HG02885 (cell line): ENCODE measurements at regions not wholly inside any gene's neighbourhood (a gene's known extent, or its start where the extent isn't known, plus 50 kb on each side); places are given as distances from the start of the nearest gene placed in this dataset.

ENCODE experiments used
- ATAC-seq: cut with Tn5 transposase; IDR thresholded peaks from one replicate; pipeline ENCODE4 v1.9.1; 2021; ENCODE audit warnings: mild to moderate bottlenecking; ENCODE audit not compliant: unreplicated experiment, poor library complexity

GRCh38 chr13:78370231-78370630 is 233.1 kb downstream of the POU4F1 start:
- no peak for ATAC-seq

- no peak for ATAC-seq
Measured at GRCh38 chr13:78364711-78365110, 238.6 kb downstream of the POU4F1 start.

DNA sequence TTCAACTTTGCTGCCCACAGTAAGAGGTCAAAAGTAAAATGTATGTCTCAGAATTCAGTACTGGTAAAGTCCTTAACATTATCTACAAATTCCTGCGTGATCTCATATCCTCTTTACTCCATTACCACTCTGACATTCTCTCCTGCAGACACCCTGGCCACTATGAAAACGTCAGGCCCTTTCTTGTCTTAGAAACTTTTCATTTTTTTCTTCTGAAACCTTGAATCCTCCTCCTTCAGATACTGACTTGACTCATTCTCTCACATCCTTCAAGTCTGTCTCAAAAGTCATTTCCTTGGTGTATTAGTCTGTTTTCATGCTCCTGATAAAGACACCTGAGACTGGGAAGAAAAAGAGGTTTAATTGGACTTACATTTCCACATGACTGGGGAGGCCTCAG is 262.3 kb downstream of the POU4F1 start:
- peak; percentile 97 for ATAC-seq

GRCh38 chr13:78339927-78340326 is 263.4 kb downstream of the POU4F1 start:
- no peak for ATAC-seq

GRCh38 chr13:78334059-78334458 is 269.3 kb downstream of the POU4F1 start:
- no peak for ATAC-seq

GRCh38 chr13:78326633-78327032 is 276.7 kb downstream of the POU4F1 start:
- no peak for ATAC-seq

DNA sequence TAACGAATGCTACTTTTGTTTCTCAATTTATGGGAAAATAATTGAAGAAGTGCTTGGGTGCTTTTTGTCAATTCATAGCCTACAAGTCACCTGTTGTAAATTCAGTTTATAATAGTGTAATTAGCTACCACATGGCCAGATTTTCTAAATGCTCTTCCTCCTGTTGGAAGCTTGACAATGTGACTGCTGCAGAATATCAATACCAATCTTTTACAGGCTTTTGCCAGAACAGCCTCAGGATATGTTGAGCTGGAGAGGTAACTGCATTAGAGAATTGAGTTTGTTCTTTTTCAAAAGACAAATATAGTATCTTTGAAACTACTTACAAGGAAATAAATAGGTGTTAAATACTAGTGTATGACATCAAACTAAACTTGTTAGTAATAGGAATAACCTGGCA is 277.8 kb downstream of the POU4F1 start:
- no peak for ATAC-seq

DNA sequence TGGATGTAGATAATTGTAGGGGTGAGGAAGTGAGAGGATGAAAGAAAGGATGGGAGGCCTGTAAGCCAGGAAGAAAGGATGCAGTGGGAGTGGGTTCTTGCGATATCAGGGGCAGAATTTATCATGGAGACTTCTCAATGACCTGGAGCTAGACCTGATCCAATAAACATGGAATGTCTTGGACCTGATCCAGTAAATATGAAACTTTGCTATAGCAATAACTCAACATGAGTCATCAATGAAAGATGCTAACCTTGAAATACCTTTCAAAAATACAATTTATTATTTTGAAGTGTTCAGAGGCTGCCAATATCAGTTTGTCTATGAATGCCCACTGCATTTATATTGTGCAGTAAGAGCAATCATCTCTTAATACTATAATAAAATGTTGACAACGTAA is 279.5 kb downstream of the POU4F1 start:
- no peak for ATAC-seq

DNA sequence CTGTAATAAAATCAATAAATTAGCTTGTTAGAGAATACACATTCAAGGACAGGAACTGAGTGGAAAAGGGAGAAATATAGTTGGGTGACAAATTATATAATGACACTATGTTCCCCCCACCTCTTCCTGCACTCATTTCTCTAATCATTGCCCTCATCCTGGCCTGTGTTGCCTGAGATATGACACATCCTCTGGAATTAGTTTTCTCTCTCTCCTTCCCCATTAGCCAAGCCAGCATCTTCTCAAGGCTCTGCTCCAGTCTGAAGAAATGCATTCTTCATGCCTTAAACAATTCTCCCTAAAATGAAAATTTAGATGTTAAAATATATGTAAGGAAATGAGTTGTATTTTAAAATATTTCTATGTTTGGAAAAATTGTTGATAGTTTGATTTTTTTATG is 280.3 kb downstream of the POU4F1 start:
- no peak for ATAC-seq

GRCh38 chr13:78319101-78319627 is 284.2 kb downstream of the POU4F1 start:
- no peak for ATAC-seq

DNA sequence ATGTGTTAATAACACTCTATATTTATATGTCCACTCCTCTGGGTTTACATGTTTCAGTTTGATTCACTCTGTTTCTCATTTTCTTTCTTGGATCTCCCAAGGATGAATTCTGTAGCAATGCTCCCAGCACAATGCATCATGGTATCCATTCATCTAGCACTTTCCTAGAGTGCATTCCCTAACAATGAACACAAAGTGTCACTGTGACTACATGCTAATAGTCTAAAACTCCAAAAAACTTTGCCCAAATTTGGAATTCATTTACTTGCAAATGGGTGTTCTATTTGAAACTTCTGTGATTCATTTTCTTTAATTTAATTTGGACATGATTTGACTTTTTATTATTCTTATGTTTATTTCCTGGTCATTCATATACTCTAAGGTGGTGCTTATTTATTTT is 286.3 kb downstream of the POU4F1 start:
- no peak for ATAC-seq

GRCh38 chr13:78309497-78310180 is 293.7 kb downstream of the POU4F1 start:
- ATAC-seq: peak; percentile 75

DNA sequence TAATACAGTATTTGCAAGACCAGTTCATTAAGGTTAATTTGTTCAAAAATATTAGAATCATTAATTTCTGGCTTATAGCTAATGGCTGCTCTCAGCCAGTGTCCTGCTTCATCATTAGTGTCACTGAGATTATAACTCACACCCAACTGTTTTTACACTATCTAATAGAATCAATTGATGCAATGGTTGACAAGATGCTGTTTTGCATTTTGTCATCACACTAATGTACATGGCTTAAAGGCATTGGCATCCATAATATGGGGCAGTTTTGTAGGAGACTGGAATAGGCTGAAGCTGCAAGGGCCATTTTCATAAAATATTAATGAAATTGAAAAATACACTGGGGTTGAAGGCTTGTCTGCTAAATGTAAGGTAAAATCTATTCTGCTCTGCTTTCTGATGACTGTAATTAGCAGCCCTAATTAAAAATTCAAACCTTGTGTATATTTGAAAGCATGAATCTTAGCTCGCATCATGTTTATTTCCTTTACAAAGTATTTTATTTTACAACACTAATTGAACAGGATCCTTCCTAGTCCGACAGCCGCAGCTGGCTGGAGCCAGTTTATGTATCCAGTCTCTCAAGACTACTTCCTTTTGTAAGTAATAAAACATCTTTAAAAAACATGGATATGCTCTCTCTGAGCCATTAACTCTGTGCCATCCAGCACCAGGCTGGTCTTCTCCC is 296.7 kb downstream of the POU4F1 start:
- ATAC-seq: no peak

DNA sequence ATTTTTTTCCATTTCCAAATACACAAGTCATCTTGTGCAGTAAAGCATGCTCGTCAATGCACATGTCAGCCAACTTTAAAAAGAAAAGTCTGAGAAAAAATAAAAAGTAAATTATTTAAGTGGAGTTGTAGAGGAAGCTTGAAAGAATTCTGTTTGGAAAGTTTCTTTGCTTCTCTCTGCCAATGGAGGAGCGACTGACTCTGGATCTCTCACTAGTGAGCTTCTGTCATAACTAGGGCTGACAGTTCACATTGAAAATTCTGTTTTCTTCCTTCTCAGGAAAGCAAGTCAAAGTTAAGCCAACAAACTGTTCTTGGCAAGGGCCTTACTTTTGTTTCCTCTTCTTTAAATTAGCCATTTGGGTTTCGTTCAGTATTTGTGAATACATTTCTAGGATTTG is 298.2 kb downstream of the POU4F1 start:
- ATAC-seq: no peak

- ATAC-seq: peak; percentile 91
Measured at GRCh38 chr13:78299832-78300623, 303.3 kb downstream of the POU4F1 start.

- ATAC-seq: peak; percentile 40
Measured at GRCh38 chr13:78298657-78299056, 304.7 kb downstream of the POU4F1 start.

GRCh38 chr13:78286748-78287147 is 316.6 kb downstream of the POU4F1 start:
- ATAC-seq: no peak

- ATAC-seq: no peak
Measured at GRCh38 chr13:78265098-78265497, 338.3 kb downstream of the POU4F1 start.

- no peak for ATAC-seq
Measured at GRCh38 chr13:78258304-78258703, 339.7 kb upstream of the EDNRB start.

- no peak for ATAC-seq
Measured at GRCh38 chr13:78256484-78256883, 337.9 kb upstream of the EDNRB start.

DNA sequence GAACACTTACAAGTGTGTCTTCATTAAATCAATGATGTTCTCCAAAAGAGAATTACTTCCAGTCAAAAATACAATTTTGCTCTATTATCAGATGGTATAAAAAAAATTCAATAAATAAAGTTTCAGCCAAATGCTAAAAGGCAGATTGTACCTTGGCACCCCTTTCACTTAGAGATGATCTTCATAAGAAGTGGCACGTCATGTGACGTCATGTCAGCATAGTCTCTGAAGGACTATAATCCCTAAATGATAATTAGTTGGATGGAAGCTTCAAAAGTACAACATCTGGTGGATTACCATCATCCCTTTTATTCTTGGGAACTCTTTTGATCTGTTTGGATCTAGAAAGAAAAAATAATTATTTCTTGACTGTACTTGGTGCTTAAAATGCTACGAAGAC is 335.5 kb upstream of the EDNRB start:
- ATAC-seq: no peak
